SHP77 (cell line): ENCODE measurements at regions not wholly inside any gene's neighbourhood (a gene's known extent, or its start where the extent isn't known, plus 50 kb on each side); places are given as distances from the start of the nearest gene placed in this dataset.
"Not testable (repeated sequence)": the region's sequence is repeated elsewhere in the genome, so short reads cannot be mapped to it uniquely, and the experiment has no call there.

Experiments
- DNase-seq, 2 experiments: peaks; one replicate each; lab custom pipeline; 2025; lab: John Stamatoyannopoulos, UW

- DNase-seq, result peak; percentile 85 to 86
These were observed 1239.7 kb upstream of the ALCAM start for GRCh38 chr3:104126864-104127553.

GRCh38 chr3:104127830-104128229 is 1238.9 kb upstream of the ALCAM start:
- DNase-seq, result peak in 1 of 2 experiments; percentile 5

- DNase-seq, result no peak
These were observed 1233.9 kb upstream of the ALCAM start for GRCh38 chr3:104132566-104133403.

GRCh38 chr3:104133630-104134029 is 1233.1 kb upstream of the ALCAM start:
- DNase-seq, result no peak

- DNase-seq, result no peak
These were observed 1229.6 kb upstream of the ALCAM start for GRCh38 chr3:104137116-104137515.

- no peak for DNase-seq
These were observed 1221.5 kb upstream of the ALCAM start for GRCh38 chr3:104145164-104145563.

GRCh38 chr3:104149154-104149553 is 1217.6 kb upstream of the ALCAM start:
- no peak for DNase-seq

GRCh38 chr3:104150724-104151123 is 1216.0 kb upstream of the ALCAM start:
- DNase-seq, result no peak

- DNase-seq, result no peak
These were observed 1211.8 kb upstream of the ALCAM start for GRCh38 chr3:104154896-104155295.

- DNase-seq, result no peak
These were observed 1200.8 kb upstream of the ALCAM start for GRCh38 chr3:104165866-104166265.

- DNase-seq, result no peak
These were observed 1198.3 kb upstream of the ALCAM start for GRCh38 chr3:104168386-104168785.

GRCh38 chr3:104175696-104176095 is 1191.0 kb upstream of the ALCAM start:
- DNase-seq, result no peak

GRCh38 chr3:104176706-104177105 is 1190.0 kb upstream of the ALCAM start:
- no peak for DNase-seq

GRCh38 chr3:104178680-104179079 is 1188.0 kb upstream of the ALCAM start:
- no peak for DNase-seq

- no peak for DNase-seq
These were observed 1185.8 kb upstream of the ALCAM start for GRCh38 chr3:104180906-104181305.

GRCh38 chr3:104190681-104191080 is 1176.0 kb upstream of the ALCAM start:
- DNase-seq, result no peak

GRCh38 chr3:104198131-104198530 is 1168.6 kb upstream of the ALCAM start:
- DNase-seq, result no peak

GRCh38 chr3:104206925-104207324 is 1159.8 kb upstream of the ALCAM start:
- peak; percentile 79 to 84 for DNase-seq

GRCh38 chr3:104214277-104214676 is 1152.4 kb upstream of the ALCAM start:
- DNase-seq, result no peak

GRCh38 chr3:104214937-104215336 is 1151.8 kb upstream of the ALCAM start:
- DNase-seq, result no peak

- not testable (repeated sequence) for DNase-seq
These were observed 1147.7 kb upstream of the ALCAM start for GRCh38 chr3:104219046-104219445.

- DNase-seq, result no peak
These were observed 1132.1 kb upstream of the ALCAM start for GRCh38 chr3:104234442-104235194.
